Tibial nerve (tissue), 4 donors: ENCODE measurements at regions not wholly inside any gene's neighbourhood (a gene's known extent, or its start where the extent isn't known, plus 50 kb on each side); places are given as distances from the start of the nearest gene placed in this dataset.

Experiments
- DNase-seq, 2 donors: peaks; one replicate each; pipeline ENCODE4 v3.0.0-alpha.2; 2019; ENCODE audit warnings: low spot score in 2 of 2
- H3K27ac ChIP-seq, 4 donors: fragments of 200-600 bp; sonication (generic) in 3 of 4; one replicate each; pipeline ENCODE4 v1.5.1; 2017 to 2019; ENCODE audit warnings: mild to moderate bottlenecking in 1 of 4
- H3K27me3 ChIP-seq, 2 donors: fragments of 200-600 bp; sonication (generic) in 1 of 2; one replicate each; pipeline versions ENCODE4 v1.5.1 to v1.6.0; 2017 to 2019
- H3K36me3 ChIP-seq, 3 donors: fragments of 200-600 bp; sonication (generic); one replicate each; pipeline ENCODE4 v1.5.1; 2018 to 2019
- H3K4me1 ChIP-seq, 4 donors: fragments of 200-600 bp; sonication (generic) in 3 of 4; one replicate each; pipeline ENCODE4 v1.5.1; 2017 to 2019
- H3K4me3 ChIP-seq, 4 donors: fragments of 200-600 bp; sonication (generic) in 3 of 4; one replicate each; pipeline ENCODE4 v1.5.1; 2017 to 2019; ENCODE audit warnings: mild to moderate bottlenecking in 1 of 4, moderate library complexity in 1 of 4
- H3K9me3 ChIP-seq, 4 donors: fragments of 200-600 bp; sonication (generic) in 3 of 4; one replicate each; pipeline ENCODE4 v1.5.1; 2017 to 2019
- EP300 ChIP-seq, 2 donors: sonication (generic); formaldehyde crosslinking; IDR thresholded peaks; one replicate each; pipeline ENCODE4 v1.6.1; 2017; ENCODE audit warnings: antibody characterized with exemption in 2 of 2, mild to moderate bottlenecking in 1 of 2
- POLR2A ChIP-seq, 2 donors: fragments of 450-650 bp; IDR thresholded peaks; one replicate each; pipeline ENCODE4 v1.6.1; 2017; ENCODE audit warnings: antibody characterized with exemption in 2 of 2, mild to moderate bottlenecking in 2 of 2, moderate library complexity in 2 of 2
- WGBS, 2 donors: methylation state at CpG; one replicate each; pipeline ENCODE4 v1.1.5; 2018; 5-methylcytosine and 5-hydroxymethylcytosine counted together
- TF ChIP-seq, protein P1 (sequence below), 5 experiments: fragments of 200-600 bp in 3 of 5; fragments of 450-650 bp in 2 of 5; sonication (generic) in 3 of 5; IDR thresholded peaks; one replicate each; pipeline ENCODE4 v1.5.1; 2016 to 2019; ENCODE audit warnings: antibody characterized with exemption in 5 of 5, mild to moderate bottlenecking in 3 of 5, moderate library complexity in 2 of 5

DNA sequence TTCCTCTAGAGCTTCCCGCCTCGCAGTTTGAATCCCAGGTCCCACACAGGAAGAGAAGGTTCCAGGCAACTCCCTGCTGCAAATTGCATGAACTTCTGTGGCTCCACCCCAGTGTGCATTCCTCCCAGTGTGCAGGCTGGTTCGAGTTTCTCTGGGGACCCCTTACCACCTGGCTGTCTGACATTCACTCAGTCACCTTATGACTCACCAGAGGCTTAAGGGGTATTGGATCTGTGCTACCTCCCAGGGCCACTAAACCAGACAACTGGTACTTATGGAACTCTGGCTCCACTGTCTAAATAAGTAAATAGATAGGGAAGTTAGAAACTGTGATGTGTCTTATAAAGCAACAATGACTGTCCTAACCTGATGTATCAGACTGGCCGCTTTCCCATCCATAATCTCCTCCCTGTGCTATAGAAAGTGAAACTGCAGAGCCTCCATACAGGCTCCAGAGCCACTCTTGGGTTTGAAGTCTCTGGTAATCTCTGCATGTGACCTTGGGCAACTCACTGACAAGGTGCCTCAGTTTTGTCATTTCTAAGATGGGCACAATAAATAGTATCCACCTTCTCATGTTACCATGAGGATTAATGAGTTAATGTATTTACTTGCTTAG is 720.6 kb downstream of the SEMA5A start:
- DNase-seq, result no peak
- Histone ChIP-seq H3K4me1 (no peaks in the 10 kb centered on the region), H3K9me3 (no peaks in the 10 kb centered on the region), H3K27ac (no peak overlapping the region), H3K36me3 (no peaks in the 10 kb centered on the region), H3K4me3 (no peak overlapping the region), H3K27me3 (no peaks in the 10 kb centered on the region)
- 73 to 82% methylated on average over 4 of the region's 4 CpGs for WGBS, 2 donors
- TF ChIP-seq EP300 (IDR thresholded peaks at IDR 0.05) (no peak), POLR2A (IDR thresholded peaks at IDR 0.05) (no peak)
- TF ChIP-seq, protein P1, sequence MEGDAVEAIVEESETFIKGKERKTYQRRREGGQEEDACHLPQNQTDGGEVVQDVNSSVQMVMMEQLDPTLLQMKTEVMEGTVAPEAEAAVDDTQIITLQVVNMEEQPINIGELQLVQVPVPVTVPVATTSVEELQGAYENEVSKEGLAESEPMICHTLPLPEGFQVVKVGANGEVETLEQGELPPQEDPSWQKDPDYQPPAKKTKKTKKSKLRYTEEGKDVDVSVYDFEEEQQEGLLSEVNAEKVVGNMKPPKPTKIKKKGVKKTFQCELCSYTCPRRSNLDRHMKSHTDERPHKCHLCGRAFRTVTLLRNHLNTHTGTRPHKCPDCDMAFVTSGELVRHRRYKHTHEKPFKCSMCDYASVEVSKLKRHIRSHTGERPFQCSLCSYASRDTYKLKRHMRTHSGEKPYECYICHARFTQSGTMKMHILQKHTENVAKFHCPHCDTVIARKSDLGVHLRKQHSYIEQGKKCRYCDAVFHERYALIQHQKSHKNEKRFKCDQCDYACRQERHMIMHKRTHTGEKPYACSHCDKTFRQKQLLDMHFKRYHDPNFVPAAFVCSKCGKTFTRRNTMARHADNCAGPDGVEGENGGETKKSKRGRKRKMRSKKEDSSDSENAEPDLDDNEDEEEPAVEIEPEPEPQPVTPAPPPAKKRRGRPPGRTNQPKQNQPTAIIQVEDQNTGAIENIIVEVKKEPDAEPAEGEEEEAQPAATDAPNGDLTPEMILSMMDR (IDR thresholded peaks at IDR 0.05), result no peak

DNA sequence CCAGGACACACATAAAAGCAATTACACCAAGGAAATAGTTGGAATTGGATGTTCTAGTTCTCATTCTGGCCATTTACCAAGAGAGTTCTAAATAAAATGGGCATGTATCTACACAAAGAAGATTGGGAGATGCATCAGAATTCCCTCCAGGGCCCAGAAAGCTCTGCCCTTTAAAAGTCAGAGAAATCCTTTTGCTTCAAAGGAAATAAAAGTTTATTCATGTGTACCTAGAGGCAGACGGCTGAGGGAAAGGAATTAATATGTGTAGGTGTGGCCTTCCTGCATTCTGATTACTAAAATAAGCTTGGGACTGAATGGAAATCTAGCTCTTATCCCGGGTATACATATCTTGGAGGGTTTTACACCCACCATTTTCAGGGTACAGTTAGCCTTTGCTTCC is 719.4 kb downstream of the SEMA5A start:
- H3K36me3 ChIP-seq, result no peaks in the 10 kb centered on the region
- no peak overlapping the region for H3K4me3 ChIP-seq
- H3K4me1 ChIP-seq, result no peaks in the 10 kb centered on the region
- H3K9me3 ChIP-seq, result no peaks in the 10 kb centered on the region
- TF ChIP-seq EP300 (IDR thresholded peaks at IDR 0.05) (no peak), POLR2A (IDR thresholded peaks at IDR 0.05) (no peak)
- TF ChIP-seq, protein P1 (IDR thresholded peaks at IDR 0.05), result no peak
- H3K27ac ChIP-seq, result no peak overlapping the region
- 46 to 52% methylated on average over 2 of the region's 2 CpGs for WGBS, 2 donors
- no peaks in the 10 kb centered on the region for H3K27me3 ChIP-seq
- no peak for DNase-seq

DNA sequence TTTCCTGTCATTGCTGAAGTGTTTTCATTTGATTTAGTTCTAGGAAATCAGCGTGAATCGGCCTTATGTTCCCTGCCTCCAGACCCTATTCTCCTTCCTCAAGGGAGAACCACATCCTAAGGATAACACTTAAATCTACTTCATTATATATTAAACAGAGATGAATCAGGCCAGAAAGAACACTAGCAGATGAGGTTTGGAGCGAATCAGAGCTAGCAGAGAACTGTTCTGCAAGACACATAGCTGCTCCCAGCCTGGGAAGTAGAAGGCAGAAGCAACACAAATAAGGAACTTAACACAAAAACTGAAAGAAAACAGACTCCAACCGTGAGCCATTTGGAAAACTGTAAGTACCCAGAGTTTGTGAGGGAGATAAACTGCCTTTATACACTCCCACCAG is 718.2 kb downstream of the SEMA5A start:
- DNase-seq, result no peak
- Histone ChIP-seq H3K27me3 (no peaks in the 10 kb centered on the region), H3K36me3 (no peaks in the 10 kb centered on the region), H3K4me3 (no peak overlapping the region), H3K9me3 (no peaks in the 10 kb centered on the region), H3K4me1 (no peaks in the 10 kb centered on the region), H3K27ac (no peak overlapping the region)
- WGBS, 2 donors, result 52 to 54% methylated on average over 4 of the region's 4 CpGs
- no peak for TF ChIP-seq EP300 (IDR thresholded peaks at IDR 0.05)
- TF ChIP-seq, protein P1 (IDR thresholded peaks at IDR 0.05), result no peak
- TF ChIP-seq POLR2A (IDR thresholded peaks at IDR 0.05), result no peak

DNA sequence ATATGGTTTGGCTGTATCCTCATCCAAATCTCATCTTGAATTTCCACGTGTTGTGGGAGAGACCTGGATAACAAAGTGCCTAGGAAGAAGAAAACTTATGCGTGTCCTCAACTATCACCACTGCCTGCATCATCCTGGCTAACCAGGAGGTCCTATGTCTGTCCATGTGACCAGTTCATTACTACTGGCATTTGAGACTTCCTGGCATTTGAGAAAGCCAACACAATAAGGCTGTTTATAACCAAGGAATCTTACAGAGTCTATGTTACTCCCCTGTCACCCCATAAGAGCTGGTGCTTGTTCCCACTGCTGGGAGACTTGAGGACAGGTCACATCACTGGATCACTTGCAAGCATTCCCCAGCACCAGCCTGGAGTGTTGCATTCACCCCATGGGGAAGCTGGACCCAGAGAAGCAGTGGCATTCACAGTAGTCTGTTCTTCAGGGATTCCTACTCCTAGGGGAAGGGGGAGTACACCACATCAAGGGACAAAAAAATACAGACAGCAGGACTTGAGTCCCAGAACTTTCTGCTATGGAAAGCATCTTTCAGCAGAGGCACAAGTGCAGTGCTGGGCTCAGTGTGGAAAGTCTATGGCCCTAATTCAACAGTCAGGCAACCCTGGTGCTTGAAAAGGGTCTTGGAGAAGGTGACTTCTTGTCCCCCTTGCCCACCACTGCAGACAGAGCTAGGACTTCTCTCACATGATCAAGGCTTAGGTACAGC is 717.1 kb downstream of the SEMA5A start:
- no peak for DNase-seq
- TF ChIP-seq, protein P1 (IDR thresholded peaks at IDR 0.05), result no peak
- TF ChIP-seq EP300 (IDR thresholded peaks at IDR 0.05), result no peak
- TF ChIP-seq POLR2A (IDR thresholded peaks at IDR 0.05), result no peak
- 88 to 90% methylated on average over 2 of the region's 2 CpGs for WGBS, 2 donors
- H3K4me1 ChIP-seq, result no peaks in the 10 kb centered on the region
- no peaks in the 10 kb centered on the region for H3K9me3 ChIP-seq
- H3K27ac ChIP-seq, result no peak overlapping the region
- no peaks in the 10 kb centered on the region for H3K27me3 ChIP-seq
- no peak overlapping the region for H3K4me3 ChIP-seq
- no peaks in the 10 kb centered on the region for H3K36me3 ChIP-seq

DNA sequence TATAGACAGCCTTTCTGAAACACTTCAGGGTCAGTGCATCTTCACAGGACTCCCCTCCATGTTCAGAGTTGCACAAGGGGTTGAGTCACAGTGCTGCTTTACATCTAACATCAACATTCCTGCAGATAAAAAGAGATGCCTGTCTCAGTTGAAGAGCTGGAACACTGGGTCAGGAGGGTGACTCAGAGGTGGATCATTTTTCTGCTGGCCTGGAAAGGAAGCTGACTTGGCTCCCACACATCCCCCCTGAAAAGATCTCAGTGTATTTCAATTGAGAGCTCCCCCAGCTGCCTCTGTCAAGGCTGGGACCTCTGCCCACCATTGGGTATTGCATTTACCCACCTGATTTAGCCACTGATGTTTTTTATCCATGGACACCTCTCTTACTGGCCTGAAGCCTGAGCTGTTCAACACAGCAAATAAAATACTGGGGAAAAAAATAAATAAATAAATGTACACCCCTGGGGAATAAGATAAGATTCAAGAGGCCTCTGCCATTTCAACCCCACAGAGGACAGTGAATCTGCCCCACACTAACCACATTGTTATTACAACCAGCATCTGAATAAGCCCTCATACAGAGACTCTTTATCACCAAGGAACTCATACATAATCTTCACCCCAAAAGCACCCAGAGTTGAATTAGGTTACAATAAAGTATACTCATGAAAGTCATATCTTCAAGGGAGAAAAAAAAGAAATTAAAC is 716.4 kb downstream of the SEMA5A start:
- no peak for DNase-seq
- Histone ChIP-seq H3K27ac (no peak overlapping the region), H3K9me3 (no peaks in the 10 kb centered on the region), H3K4me3 (no peak overlapping the region), H3K27me3 (no peaks in the 10 kb centered on the region), H3K36me3 (no peaks in the 10 kb centered on the region), H3K4me1 (no peaks in the 10 kb centered on the region)
- TF ChIP-seq, protein P1 (IDR thresholded peaks at IDR 0.05), result no peak
- no peak for TF ChIP-seq EP300 (IDR thresholded peaks at IDR 0.05)
- TF ChIP-seq POLR2A (IDR thresholded peaks at IDR 0.05), result no peak
